ENCODE measurements at regions not wholly inside any gene's neighbourhood (a gene's known extent, or its start where the extent isn't known, plus 50 kb on each side); places are given as distances from the start of the nearest gene placed in this dataset.

DNA sequence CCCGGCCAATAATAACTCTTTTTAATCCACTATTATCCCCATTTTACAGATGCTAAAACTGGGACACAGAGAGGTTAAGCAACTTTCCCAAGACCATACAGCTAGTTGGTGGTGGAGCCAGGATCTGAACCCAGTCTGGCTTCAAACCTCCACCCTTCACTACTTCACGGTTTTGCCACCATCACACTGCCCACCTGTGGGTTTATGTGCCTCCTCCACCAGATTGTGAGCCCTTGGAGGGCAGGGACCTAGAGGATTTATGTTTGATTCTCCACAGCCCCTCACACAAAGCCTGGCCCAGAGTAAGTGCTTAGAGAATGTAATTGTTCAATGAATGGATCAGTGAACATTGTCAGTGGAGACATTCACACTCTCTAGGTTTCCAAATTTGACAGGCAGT lies 153.4 kb upstream of the MYCN start:
- no peak for TF ChIP-seq TAF1 (IDR thresholded peaks at IDR 0.05; ENCODE audit: borderline replicate concordance, insufficient read depth, low read length)
- TF ChIP-seq POLR2AphosphoS5 (IDR thresholded peaks at IDR 0.05; ENCODE audit: low read depth, low read length) = no peak
- no peak for TF ChIP-seq SIN3A (IDR thresholded peaks at IDR 0.05; ENCODE audit: borderline replicate concordance, insufficient read depth, low read length)
